Testis (tissue), 2 donors: ENCODE measurements at regions not wholly inside any gene's neighbourhood (a gene's known extent, or its start where the extent isn't known, plus 50 kb on each side); places are given as distances from the start of the nearest gene placed in this dataset.

Experiments used
- POLR2A ChIP-seq: fragments of 450-650 bp; IDR thresholded peaks from one replicate; pipeline ENCODE4 v1.6.1; 2017; ENCODE audit warnings: antibody characterized with exemption, mild to moderate bottlenecking, moderate library complexity
- TF ChIP-seq, protein P1 (sequence below), 3 experiments: fragments of 450-650 bp in 2 of 3; fragments of 200-600 bp in 1 of 3; sonication (generic) in 1 of 3; IDR thresholded peaks; one replicate each; pipeline ENCODE4 v1.5.1; 2016 to 2019; ENCODE audit warnings: antibody characterized with exemption in 3 of 3, mild to moderate bottlenecking in 2 of 3, moderate library complexity in 1 of 3

DNA sequence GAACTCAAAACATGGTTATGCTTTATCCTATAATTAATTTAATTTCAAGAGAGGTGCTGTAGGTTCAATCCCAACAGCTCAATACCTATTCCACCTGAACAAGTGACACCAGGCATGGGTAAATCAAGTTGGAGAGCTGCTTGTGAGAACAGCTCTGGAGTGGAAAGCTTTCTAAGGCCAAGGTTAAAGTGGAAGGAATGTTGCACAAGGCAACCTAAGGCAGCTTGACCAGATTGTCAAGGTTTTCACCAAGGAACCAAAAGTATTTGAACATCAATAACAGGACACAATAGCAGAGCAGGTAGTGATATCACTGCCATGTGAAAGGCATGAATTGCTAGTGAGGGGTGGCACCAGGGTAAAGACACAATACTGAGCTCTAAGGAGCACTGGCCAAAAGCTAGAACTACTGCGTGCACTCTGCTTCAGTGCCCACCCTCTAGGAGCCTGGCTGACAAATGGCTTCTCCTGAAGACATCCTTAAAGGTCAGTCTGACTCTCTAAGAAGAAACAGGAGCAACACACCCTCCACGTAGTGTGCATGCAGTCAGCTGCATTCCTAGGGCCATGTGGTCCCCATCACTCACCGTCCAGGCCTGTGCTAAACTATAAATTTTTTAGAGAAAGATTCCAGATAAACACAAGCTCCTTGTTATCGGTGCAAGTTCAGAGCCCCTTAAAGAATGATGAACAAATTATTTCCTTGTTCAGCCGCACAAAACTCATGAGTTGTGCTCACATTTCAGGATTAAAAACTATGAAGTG, 677.7 kb upstream of the KLF4 start:
- TF ChIP-seq, protein P1, sequence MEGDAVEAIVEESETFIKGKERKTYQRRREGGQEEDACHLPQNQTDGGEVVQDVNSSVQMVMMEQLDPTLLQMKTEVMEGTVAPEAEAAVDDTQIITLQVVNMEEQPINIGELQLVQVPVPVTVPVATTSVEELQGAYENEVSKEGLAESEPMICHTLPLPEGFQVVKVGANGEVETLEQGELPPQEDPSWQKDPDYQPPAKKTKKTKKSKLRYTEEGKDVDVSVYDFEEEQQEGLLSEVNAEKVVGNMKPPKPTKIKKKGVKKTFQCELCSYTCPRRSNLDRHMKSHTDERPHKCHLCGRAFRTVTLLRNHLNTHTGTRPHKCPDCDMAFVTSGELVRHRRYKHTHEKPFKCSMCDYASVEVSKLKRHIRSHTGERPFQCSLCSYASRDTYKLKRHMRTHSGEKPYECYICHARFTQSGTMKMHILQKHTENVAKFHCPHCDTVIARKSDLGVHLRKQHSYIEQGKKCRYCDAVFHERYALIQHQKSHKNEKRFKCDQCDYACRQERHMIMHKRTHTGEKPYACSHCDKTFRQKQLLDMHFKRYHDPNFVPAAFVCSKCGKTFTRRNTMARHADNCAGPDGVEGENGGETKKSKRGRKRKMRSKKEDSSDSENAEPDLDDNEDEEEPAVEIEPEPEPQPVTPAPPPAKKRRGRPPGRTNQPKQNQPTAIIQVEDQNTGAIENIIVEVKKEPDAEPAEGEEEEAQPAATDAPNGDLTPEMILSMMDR (IDR thresholded peaks at IDR 0.05): no peak
- TF ChIP-seq POLR2A: no peak
